Fibroblast of villous mesenchyme (primary cell): ENCODE measurements at regions not wholly inside any gene's neighbourhood (a gene's known extent, or its start where the extent isn't known, plus 50 kb on each side); places are given as distances from the start of the nearest gene placed in this dataset.

ENCODE experiments used
- DNase-seq: peaks from one replicate; pipeline ENCODE4 v3.0.0-alpha.2; 2010; ENCODE audit warnings: low read depth
- H3K4me3 ChIP-seq: 2 replicates; pipeline ENCODE4 v1.5.1; 2011; ENCODE audit warnings: low read depth, mild to moderate bottlenecking, low read length
- CTCF ChIP-seq: IDR thresholded peaks from 2 replicates; pipeline ENCODE4 v1.5.1; 2012; ENCODE audit warnings: low read depth, mild to moderate bottlenecking, low read length; ENCODE audit not compliant: insufficient read depth

GRCh38 chr15:72933976-72934375, 118.3 kb upstream of the NEO1 start:
- TF ChIP-seq CTCF = no peak
- no peak overlapping the region for H3K4me3 ChIP-seq
- no peak for DNase-seq

- no peak for TF ChIP-seq CTCF
- no peak for DNase-seq
- H3K4me3 ChIP-seq = no peak overlapping the region
Measured at GRCh38 chr15:72932472-72932871, 119.8 kb upstream of the NEO1 start.

GRCh38 chr15:72927451-72927850, 124.8 kb upstream of the NEO1 start:
- DNase-seq = no peak
- TF ChIP-seq CTCF = no peak

GRCh38 chr15:72925661-72926060, 126.6 kb upstream of the NEO1 start:
- no peak overlapping the region for H3K4me3 ChIP-seq
- TF ChIP-seq CTCF = no peak
- no peak for DNase-seq

More at GRCh38 chr15:72927451-72927850, 124.8 kb upstream of the NEO1 start:
- no peak overlapping the region for H3K4me3 ChIP-seq

- no peak for DNase-seq
- TF ChIP-seq CTCF = no peak
- no peak overlapping the region for H3K4me3 ChIP-seq
Measured at GRCh38 chr15:72923289-72923688, 129.0 kb upstream of the NEO1 start.

- no peak for DNase-seq
- TF ChIP-seq CTCF = no peak
- no peak overlapping the region for H3K4me3 ChIP-seq
Measured at GRCh38 chr15:72920551-72920950, 131.7 kb upstream of the NEO1 start.

GRCh38 chr15:72919936-72920465, 132.3 kb upstream of the NEO1 start:
- no peak for TF ChIP-seq CTCF
- DNase-seq = no peak
- H3K4me3 ChIP-seq = no peak overlapping the region
